Fibroblast of skin of abdomen (primary cell): ENCODE measurements at regions not wholly inside any gene's neighbourhood (a gene's known extent, or its start where the extent isn't known, plus 50 kb on each side); places are given as distances from the start of the nearest gene placed in this dataset.

ENCODE experiments used
- DNase-seq: peaks from one replicate; pipeline ENCODE4 v3.0.0-alpha.2; 2013

DNA sequence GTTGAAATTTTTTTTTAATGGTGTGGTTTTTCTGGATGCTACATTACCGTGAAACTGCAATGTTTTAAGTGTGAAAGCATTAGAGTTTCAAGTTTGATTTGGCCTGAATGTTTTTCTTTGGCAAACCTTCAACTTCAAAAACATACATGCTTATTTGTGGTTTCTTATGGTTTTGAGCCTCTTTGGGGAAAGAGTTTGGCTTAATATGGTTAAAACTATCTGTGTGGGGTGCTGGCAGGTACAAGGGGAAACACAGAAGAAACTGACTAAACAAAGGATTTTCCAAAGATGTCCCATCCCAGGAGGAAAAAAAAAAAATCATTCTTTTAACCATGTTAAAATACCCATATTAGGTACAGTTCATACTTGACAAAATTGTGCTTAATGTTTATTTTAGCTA is 121.1 kb downstream of the HGF start:
- peak; percentile 42 for DNase-seq

DNA sequence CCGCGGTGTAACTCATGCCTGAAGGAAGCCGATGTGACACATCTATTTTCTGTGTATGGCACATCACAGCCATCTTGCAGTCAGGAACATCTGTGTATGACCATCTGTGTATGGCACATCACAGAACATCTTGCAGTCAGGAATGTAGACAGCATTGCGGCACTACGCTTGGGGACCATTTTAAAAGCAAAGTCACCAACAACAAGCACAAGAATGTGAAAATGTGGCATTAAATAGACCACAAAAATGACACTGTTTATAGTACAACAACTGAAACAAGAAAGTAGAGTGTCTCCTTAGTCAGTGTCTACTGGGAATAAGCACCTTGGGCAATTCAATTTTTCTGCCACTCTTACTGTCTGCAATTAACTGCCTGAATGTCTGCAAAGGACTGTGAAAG is 124.4 kb downstream of the HGF start:
- DNase-seq, result peak; percentile 31

DNA sequence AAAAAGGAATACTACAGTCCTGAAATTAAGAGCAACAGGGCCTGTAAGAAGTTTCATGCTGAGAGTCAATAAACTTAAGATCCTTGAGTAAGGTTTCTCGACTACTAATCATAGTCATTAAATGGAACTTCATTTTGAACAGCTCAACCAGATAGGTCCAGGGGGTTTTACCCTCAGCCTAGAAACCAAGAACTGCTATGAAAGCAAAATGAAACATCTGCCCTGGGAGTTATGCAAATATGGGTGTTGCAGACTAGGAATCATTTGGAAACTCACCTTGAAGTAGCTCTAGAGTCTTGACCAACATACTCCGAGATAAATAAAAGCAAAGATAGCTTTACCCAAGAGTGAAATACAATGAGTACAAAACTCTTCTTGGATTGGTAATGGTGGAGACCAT is 128.0 kb downstream of the HGF start:
- DNase-seq, result no peak

GRCh38 chr7:81638198-81638597 is 131.6 kb downstream of the HGF start:
- peak; percentile 86 for DNase-seq

DNA sequence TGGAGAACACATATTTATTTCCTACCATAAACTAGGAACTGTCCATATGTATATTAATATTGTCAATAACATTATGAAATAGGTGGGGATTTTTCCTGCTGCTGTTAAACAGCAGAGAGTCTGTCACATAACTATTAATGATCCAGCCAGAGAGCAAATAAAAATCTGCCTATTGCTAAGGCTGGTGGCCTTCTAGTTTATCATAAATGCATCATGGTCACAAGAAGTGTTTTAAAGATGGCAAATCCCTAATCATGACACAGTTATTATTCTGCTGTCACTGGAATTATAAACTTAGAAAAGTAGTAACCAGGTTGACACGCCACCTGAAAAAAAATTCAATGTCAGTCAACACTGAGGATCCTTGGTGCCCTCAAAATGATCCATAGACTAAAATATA is 132.3 kb downstream of the HGF start:
- no peak for DNase-seq

DNA sequence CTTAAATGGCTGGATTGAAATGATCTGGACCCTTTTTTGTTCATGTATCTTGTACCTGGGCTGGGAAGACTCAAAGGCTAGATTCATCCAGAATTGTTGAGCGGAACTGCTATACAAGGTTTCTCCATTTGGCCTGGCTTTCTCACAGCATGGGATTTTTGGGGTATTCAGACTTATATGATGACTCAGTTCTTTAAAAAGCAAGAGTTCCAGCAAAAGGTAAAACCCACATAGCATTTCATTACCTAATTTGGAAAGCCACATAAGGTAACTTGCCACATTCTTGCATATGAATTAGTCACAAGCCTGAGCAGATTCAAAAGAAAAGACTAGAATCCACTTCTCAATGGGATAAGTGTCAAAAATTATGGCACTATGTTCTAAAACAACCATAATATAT is 137.4 kb downstream of the HGF start:
- peak; percentile 24 for DNase-seq

- DNase-seq, result no peak
These were observed 139.2 kb downstream of the HGF start for GRCh38 chr7:81630600-81630999.

DNA sequence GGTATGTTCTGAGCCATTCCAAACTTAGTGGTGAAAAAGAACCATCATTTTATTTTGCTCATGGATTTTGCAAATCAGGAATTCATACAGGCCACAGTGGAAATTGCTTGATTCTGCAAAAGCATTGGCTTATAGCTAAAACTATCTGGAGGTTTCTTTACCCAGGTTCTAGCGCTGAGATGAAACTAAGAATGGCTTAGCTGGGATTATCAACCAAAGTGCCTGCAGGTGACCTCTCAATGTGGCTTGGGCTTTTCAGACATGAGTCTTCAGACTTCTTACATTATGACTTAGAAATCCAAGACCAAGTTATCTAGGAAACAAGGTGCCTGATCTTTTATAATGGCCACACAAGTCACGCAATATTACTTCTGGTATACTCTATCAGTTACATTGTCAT is 140.1 kb downstream of the HGF start:
- DNase-seq, result no peak

- DNase-seq, result no peak
These were observed 140.9 kb downstream of the HGF start for GRCh38 chr7:81628951-81629350.

- DNase-seq, result peak; percentile 73
These were observed 142.1 kb downstream of the HGF start for GRCh38 chr7:81627536-81628287.

GRCh38 chr7:81626008-81626407 is 143.8 kb downstream of the HGF start:
- DNase-seq, result no peak

- DNase-seq, result peak; percentile 53
These were observed 144.9 kb downstream of the HGF start for GRCh38 chr7:81624650-81625631.

GRCh38 chr7:81624021-81624592 is 145.7 kb downstream of the HGF start:
- peak; percentile 25 for DNase-seq

DNA sequence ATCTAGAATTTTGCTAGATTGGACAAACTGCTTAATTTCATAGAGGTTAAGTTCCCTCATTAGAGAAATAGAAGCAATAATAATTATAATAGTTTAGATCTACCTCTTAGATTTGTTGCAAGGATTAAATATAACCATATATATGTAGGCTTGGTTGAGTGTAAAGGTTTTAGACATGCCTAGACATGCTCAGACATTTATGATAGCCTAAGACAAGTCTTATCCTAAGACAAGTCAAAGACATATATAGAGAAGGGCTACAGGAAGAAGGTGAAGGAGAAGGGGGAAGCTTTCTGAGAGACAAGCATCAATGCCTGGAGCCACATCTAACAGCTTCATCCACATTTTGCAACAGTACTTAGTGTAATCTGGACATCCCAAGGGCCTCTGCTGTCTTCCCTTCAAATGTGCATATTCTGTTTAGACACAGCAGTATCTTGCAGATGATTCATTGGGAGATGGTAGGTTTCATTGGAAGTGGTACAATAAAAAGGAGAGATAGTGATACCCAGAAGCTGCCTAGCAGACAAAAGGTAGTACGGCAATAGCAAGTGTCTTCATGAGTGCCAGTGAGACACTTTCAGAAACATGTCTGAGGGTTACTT is 146.5 kb downstream of the HGF start:
- DNase-seq, result no peak

- DNase-seq, result no peak
These were observed 148.0 kb downstream of the HGF start for GRCh38 chr7:81621893-81622292.

GRCh38 chr7:81618396-81619014 is 151.3 kb downstream of the HGF start:
- DNase-seq, result peak; percentile 89

DNA sequence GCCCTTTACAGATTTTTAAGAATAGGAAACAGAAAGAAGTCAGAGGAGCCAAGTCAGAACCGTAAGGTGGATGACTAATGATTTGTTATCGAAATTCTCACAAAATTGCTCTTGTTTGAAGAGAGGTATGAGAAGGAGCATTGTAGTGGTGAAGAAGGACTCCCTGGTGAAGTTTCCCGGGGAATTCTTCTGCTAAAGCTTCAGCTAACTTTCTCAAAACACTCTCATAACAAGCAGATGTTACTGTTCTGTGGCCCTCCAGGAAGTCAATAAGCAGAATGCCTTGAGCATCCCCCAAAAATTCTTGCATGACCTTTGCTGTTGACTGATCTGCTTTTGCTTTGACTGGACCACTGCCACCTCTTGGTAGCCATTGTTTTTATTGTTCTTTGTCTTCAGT is 152.9 kb downstream of the HGF start:
- peak; percentile 23 for DNase-seq

- DNase-seq, result no peak
These were observed 158.0 kb downstream of the HGF start for GRCh38 chr7:81611805-81612204.

GRCh38 chr7:81611040-81611439 is 158.8 kb downstream of the HGF start:
- no peak for DNase-seq

GRCh38 chr7:81608748-81609382 is 161.0 kb downstream of the HGF start:
- DNase-seq, result no peak

GRCh38 chr7:81607987-81608386 is 161.9 kb downstream of the HGF start:
- no peak for DNase-seq
